Osteocyte (in vitro differentiated cells): ENCODE measurements at regions not wholly inside any gene's neighbourhood (a gene's known extent, or its start where the extent isn't known, plus 50 kb on each side); places are given as distances from the start of the nearest gene placed in this dataset.

Source experiments
- DNase-seq: peaks from one replicate; pipeline ENCODE4 v3.0.0; 2021; ENCODE audit warnings: mixed read lengths; ENCODE audit not compliant: unreplicated experiment; ENCODE audit errors: extremely low spot score
- H3K27ac Mint-ChIP-seq: one replicate; pipeline ENCODE4 v1.8.0; 2021; ENCODE audit warnings: mild to moderate bottlenecking, mixed read lengths; ENCODE audit not compliant: unreplicated experiment
- H3K27me3 Mint-ChIP-seq: one replicate; pipeline ENCODE4 v1.8.0; 2021; ENCODE audit warnings: mixed read lengths; ENCODE audit not compliant: unreplicated experiment
- H3K36me3 Mint-ChIP-seq: one replicate; pipeline ENCODE4 v1.8.0; 2021; ENCODE audit warnings: mixed read lengths; ENCODE audit not compliant: unreplicated experiment
- H3K4me1 Mint-ChIP-seq: one replicate; pipeline ENCODE4 v1.8.0; 2021; ENCODE audit warnings: mixed read lengths; ENCODE audit not compliant: unreplicated experiment
- H3K4me3 Mint-ChIP-seq: one replicate; pipeline ENCODE4 v1.8.0; 2021; ENCODE audit warnings: mild to moderate bottlenecking, moderate library complexity, mixed read lengths; ENCODE audit not compliant: unreplicated experiment
- H3K9me3 Mint-ChIP-seq: one replicate; pipeline ENCODE4 v1.8.0; 2021; ENCODE audit warnings: mixed read lengths; ENCODE audit not compliant: unreplicated experiment
- TF ChIP-seq, protein P1 (sequence below): fragments of 200-600 bp; sonication (generic); IDR thresholded peaks from 2 replicates; pipeline ENCODE4 v1.5.0; 2021; ENCODE audit warnings: antibody characterized with exemption, mild to moderate bottlenecking, moderate library complexity

- Mint-ChIP-seq H3K27ac (no peak overlapping the region), H3K27me3 (no peaks in the 10 kb centered on the region), H3K9me3 (peaks cover 32% of the 10 kb centered on the region), H3K4me1 (no peaks in the 10 kb centered on the region), H3K36me3 (no peaks in the 10 kb centered on the region), H3K4me3 (no peak overlapping the region)
- TF ChIP-seq, protein P1, sequence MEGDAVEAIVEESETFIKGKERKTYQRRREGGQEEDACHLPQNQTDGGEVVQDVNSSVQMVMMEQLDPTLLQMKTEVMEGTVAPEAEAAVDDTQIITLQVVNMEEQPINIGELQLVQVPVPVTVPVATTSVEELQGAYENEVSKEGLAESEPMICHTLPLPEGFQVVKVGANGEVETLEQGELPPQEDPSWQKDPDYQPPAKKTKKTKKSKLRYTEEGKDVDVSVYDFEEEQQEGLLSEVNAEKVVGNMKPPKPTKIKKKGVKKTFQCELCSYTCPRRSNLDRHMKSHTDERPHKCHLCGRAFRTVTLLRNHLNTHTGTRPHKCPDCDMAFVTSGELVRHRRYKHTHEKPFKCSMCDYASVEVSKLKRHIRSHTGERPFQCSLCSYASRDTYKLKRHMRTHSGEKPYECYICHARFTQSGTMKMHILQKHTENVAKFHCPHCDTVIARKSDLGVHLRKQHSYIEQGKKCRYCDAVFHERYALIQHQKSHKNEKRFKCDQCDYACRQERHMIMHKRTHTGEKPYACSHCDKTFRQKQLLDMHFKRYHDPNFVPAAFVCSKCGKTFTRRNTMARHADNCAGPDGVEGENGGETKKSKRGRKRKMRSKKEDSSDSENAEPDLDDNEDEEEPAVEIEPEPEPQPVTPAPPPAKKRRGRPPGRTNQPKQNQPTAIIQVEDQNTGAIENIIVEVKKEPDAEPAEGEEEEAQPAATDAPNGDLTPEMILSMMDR, result no peak
- no peak for DNase-seq
These were observed 840.3 kb upstream of the LRRC4C start for GRCh38 chr11:42299780-42300179.

DNA sequence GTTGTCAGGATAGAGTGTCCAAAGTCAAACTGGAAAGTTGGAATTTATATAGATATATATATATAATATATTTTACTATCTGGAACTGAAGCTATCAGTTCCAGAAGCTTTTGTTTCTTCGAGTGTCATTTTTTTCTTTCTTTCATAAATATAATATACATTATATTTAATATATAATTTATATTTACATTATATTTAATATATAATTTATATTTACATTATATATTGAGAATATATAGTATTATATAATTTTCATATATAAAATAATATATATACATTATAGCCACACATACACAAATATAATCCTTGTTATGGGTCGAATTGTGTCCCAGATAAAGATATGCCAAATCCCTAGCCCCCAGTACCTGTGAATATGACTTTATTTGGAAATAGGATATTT lies 842.3 kb upstream of the LRRC4C start:
- Mint-ChIP-seq H3K27ac (no peak overlapping the region), H3K4me1 (no peaks in the 10 kb centered on the region), H3K27me3 (no peaks in the 10 kb centered on the region), H3K9me3 (peaks cover 27% of the 10 kb centered on the region), H3K36me3 (no peaks in the 10 kb centered on the region), H3K4me3 (no peak overlapping the region)
- DNase-seq, result no peak
- TF ChIP-seq, protein P1, result no peak

GRCh38 chr11:42311514-42311913 lies 852.1 kb upstream of the LRRC4C start:
- Mint-ChIP-seq H3K27me3 (no peaks in the 10 kb centered on the region), H3K36me3 (no peaks in the 10 kb centered on the region), H3K4me3 (no peak overlapping the region), H3K4me1 (no peaks in the 10 kb centered on the region), H3K9me3 (peaks cover 24% of the 10 kb centered on the region), H3K27ac (no peak overlapping the region)
- DNase-seq, result no peak
- TF ChIP-seq, protein P1, result no peak

- no peak overlapping the region for H3K4me3 Mint-ChIP-seq
- H3K4me1 Mint-ChIP-seq, result no peaks in the 10 kb centered on the region
- peaks cover 24% of the 10 kb centered on the region for H3K9me3 Mint-ChIP-seq
- H3K27ac Mint-ChIP-seq, result no peak overlapping the region
- TF ChIP-seq, protein P1, result no peak
- no peaks in the 10 kb centered on the region for H3K36me3 Mint-ChIP-seq
- DNase-seq, result no peak
- H3K27me3 Mint-ChIP-seq, result no peaks in the 10 kb centered on the region
These were observed 852.5 kb upstream of the LRRC4C start for GRCh38 chr11:42311944-42312343.

DNA sequence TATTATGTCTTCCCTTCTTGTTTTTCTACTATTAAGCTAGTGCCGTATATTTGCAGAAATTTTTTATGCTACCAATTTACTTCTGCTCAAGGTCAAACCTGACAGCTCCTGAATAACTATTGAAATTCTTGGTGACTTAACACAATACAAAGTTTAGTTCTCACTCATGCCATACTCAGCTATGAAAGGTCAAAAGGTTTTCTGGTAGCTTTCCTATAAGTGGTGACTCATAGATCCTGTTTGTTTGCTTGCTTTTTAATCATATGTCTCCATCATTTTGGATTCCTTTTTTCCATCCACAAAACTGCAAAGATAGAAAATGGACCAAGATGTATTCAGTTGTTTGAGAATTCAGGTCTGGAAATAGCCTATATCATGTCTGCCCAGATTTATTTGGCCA lies 855.8 kb upstream of the LRRC4C start:
- H3K27ac Mint-ChIP-seq, result no peak overlapping the region
- DNase-seq, result no peak
- peaks cover 18% of the 10 kb centered on the region for H3K9me3 Mint-ChIP-seq
- no peak overlapping the region for H3K4me3 Mint-ChIP-seq
- H3K27me3 Mint-ChIP-seq, result no peaks in the 10 kb centered on the region
- no peaks in the 10 kb centered on the region for H3K36me3 Mint-ChIP-seq
- TF ChIP-seq, protein P1, result no peak
- H3K4me1 Mint-ChIP-seq, result no peaks in the 10 kb centered on the region
